D721Med (cell line): ENCODE measurements at regions not wholly inside any gene's neighbourhood (a gene's known extent, or its start where the extent isn't known, plus 50 kb on each side); places are given as distances from the start of the nearest gene placed in this dataset.

Experiments
- DNase-seq: peaks from one replicate; pipeline ENCODE4 v3.0.0; 2011; ENCODE audit warnings: low spot score; ENCODE audit not compliant: insufficient read length
- FAIRE-seq: peaks from 2 replicates; lab custom pipeline; 2011; peaks lifted over from hg19 to GRCh38; lab: Jason Lieb, UNC
- TF ChIP-seq, protein P1 (sequence below): IDR thresholded peaks from 2 replicates; pipeline ENCODE4 v1.5.1; 2012; ENCODE audit warnings: mild to moderate bottlenecking, control low read depth; ENCODE audit not compliant: insufficient read depth; ENCODE audit errors: missing control alignments

DNA sequence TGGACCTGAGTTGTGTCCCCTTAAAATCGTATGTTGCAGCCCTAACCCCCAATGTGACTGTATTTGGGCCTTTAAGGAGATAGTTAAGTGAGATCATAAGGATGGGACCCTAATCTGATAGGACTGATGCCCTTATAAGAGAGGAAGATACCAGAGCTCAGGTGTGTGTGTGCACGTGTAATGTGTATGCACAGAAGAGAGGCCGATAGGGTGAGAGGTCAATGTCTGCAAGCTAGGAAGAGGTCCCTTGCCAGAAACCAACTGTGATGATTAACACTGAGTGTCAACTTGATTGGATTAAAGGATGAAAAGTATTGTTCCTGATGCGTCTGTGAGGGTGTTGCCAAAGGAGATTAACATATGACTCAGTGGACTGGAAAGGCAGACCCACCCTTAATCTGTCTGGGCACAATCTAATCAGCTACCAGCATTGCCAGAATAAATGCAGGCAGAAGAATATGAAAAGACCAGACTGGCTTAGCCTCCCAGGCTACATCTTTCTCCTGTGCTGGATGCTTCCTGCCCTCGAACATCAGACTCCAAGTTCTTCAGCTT is 299.8 kb downstream of the LRFN2 start:
- FAIRE-seq (peak; percentile 79), DNase-seq (no peak)
- TF ChIP-seq, protein P1, sequence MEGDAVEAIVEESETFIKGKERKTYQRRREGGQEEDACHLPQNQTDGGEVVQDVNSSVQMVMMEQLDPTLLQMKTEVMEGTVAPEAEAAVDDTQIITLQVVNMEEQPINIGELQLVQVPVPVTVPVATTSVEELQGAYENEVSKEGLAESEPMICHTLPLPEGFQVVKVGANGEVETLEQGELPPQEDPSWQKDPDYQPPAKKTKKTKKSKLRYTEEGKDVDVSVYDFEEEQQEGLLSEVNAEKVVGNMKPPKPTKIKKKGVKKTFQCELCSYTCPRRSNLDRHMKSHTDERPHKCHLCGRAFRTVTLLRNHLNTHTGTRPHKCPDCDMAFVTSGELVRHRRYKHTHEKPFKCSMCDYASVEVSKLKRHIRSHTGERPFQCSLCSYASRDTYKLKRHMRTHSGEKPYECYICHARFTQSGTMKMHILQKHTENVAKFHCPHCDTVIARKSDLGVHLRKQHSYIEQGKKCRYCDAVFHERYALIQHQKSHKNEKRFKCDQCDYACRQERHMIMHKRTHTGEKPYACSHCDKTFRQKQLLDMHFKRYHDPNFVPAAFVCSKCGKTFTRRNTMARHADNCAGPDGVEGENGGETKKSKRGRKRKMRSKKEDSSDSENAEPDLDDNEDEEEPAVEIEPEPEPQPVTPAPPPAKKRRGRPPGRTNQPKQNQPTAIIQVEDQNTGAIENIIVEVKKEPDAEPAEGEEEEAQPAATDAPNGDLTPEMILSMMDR, result no peak

DNA sequence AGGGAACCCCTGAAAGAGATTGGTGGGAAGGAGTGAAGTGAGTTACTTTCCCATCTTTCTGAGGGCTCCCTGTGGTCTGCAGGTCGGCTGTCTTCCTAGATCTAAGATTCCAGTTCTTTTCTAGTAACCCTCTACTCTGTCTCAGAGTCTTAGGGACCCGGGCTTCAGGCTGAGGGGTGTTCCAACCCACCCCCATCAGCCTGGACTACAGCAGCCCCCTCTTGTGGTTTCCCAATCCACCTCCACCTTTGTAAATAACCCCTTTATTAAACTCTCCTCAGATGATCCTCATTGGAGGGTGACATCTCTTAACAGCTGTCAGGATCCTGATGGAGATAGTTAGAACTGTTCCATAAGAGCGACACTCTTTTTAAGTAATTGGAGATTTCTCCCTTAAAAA is 300.4 kb downstream of the LRFN2 start:
- DNase-seq (no peak), FAIRE-seq (peak; percentile 68)
- TF ChIP-seq, protein P1, result no peak

DNA sequence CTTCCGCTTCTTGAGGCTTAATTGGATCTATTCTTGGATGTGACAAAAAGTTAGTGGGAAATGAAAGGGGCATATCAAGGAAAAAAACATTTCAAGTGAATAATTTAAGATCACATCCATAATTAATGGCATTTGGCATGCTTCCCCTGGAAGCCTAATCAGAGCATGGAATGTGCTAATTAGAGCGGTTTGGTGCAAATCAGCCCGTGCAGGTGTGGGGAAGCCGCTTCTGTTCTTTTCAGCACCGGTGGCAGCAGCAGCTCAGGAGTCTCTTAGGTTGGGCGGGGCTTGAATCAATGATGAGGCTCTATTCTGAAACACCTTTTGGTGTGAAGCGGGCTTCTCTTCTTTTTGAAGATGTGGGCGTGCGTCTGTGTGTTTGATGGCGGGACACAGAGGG is 301.2 kb downstream of the LRFN2 start:
- no peak for FAIRE-seq
- TF ChIP-seq, protein P1, result no peak
- DNase-seq, result no peak

DNA sequence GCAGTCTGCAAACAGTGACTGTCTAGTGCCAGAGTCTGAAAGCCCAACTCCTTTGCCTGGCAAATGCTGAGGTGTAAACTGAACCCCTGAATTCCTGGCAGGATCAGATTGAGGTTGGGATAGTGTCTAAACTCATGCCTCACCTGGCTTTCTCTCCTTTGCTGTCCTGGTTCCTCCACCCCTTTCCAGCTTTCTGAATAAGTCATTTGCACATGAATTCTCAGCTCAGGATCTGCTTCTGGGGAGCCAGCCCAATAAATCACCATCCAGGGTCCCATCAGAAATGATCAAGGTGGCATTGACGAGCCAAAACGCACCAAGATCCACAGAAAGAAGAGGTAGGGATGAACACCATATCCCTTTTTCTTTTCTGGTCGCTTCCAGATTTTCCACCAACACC is 301.6 kb downstream of the LRFN2 start:
- TF ChIP-seq, protein P1, result no peak
- DNase-seq (no peak), FAIRE-seq (no peak)

DNA sequence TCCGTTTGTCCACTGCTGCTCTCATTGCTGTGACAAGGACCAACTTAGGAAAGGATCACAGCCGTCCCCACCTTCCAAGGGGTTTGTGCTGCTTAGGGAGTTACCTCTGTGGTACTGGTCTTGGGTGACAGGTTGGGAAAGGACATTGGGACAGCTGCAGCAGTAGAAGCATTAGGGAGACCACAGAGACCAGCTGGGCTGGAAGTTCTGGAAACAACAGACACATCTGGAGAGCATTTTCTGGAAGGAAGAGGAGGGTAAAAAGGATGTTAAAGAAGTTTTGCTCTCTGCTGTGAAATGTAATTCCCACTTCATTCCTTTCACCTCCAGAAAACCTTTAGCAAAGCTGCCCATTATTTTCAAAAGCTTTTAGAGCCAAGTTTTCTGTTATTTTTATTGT is 304.2 kb downstream of the LRFN2 start:
- DNase-seq (no peak), FAIRE-seq (no peak)
- TF ChIP-seq, protein P1, result no peak

DNA sequence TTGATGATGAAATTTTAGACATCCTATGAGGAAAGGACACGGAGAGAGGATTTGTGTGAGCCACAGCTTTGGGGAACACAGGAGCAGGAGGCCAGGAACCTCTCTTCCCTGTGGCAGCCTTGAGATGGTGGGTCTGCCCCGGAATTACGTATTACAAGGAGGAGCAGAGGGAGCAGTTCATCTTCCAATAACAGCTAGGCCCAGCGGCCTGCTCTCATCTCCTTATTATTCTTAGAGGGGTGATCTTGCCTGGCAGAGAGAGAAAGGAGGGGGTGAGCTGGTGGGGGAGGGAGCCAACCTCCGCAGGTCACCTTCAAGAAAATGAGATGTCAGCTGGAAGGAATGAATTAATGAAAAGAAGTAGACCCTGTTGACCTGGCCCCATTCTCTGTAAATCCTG is 305.8 kb downstream of the LRFN2 start:
- TF ChIP-seq, protein P1, result no peak
- DNase-seq, result no peak
- FAIRE-seq, result no peak

DNA sequence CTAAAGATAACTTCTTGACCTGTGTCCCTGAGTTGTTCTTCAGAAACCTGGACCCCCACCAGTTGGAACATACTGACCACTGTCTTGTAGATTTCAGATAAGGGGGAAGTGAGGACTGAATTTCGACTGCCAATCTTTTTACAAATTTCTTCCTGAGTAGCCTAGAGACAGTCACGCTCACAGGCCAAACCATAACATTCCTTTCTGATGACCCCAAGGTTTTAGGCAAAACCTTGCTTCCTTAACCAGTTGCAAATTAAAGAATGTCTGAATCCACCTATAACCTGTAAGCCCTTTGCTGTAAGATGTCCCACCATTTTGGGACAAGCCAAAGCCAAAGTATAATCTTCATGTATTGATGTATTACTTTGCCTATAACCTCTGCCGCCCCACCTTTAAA is 306.9 kb downstream of the LRFN2 start:
- TF ChIP-seq, protein P1, result no peak
- no peak for DNase-seq
- no peak for FAIRE-seq
